Spleen (tissue), 7 donors: ENCODE measurements at regions not wholly inside any gene's neighbourhood (a gene's known extent, or its start where the extent isn't known, plus 50 kb on each side); places are given as distances from the start of the nearest gene placed in this dataset.

ENCODE experiments used
- CTCF ChIP-seq, 11 experiments: fragments of 200-600 bp in 7 of 11; fragments of 450-650 bp in 4 of 11; sonication (generic) in 4 of 11; IDR thresholded peaks in 8 of 11; conservative IDR thresholded peaks in 3 of 11; 1 replicate in 7 of 11; 2 replicates in 4 of 11; pipeline versions ENCODE4 v1.4.0 to v1.8.0; 2016 to 2021; ENCODE audit warnings: antibody characterized with exemption in 11 of 11, inconsistent platforms in 4 of 11, mild to moderate bottlenecking in 1 of 11
- POLR2A ChIP-seq, 3 donors: fragments of 450-650 bp; IDR thresholded peaks; one replicate each; pipeline ENCODE4 v1.5.1; 2017; ENCODE audit warnings: antibody characterized with exemption in 3 of 3, mild to moderate bottlenecking in 1 of 3
- POLR2AphosphoS5 ChIP-seq, 3 donors: sonication (generic); formaldehyde crosslinking; IDR thresholded peaks; one replicate each; pipeline ENCODE4 v1.5.1; 2017; ENCODE audit warnings: antibody characterized with exemption in 3 of 3
- donor health status: DM: no; HTN: no; CAD: no; lungs with moderate emphysema.
- donor health status: DM: no; HTN: no; CAD: no.
- donor health status: DM: no; HTN: no; CAD: no.

DNA sequence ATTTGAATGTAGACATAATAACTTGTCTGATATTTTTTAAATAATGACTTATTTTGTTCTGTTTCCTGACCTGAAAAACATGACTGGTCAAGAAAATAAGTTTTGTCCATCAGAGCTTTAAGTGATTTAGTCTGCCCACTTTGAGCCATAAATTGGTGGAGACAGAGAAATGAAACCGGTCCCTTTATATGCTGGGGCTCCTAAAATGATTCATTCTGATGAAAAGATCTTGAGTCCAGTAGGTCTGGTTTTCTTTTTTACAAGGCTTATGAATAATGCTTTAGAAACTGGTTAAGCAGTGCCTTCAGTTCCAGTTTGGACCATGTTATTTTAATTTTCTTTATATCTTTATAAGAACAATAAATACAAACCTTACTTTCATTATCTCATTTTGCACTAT is 293.2 kb downstream of the DIPK2A start:
- TF ChIP-seq CTCF (IDR thresholded peaks at IDR 0.05 in 8 of 11, conservative IDR thresholded peaks at IDR 0.05 in 3 of 11) (no peak), POLR2A (IDR thresholded peaks at IDR 0.05) (no peak), POLR2AphosphoS5 (IDR thresholded peaks at IDR 0.05) (no peak)
